GM04504 (cell line): ENCODE measurements at regions not wholly inside any gene's neighbourhood (a gene's known extent, or its start where the extent isn't known, plus 50 kb on each side); places are given as distances from the start of the nearest gene placed in this dataset.

Experiments
- DNase-seq: peaks from one replicate; pipeline ENCODE4 v3.0.0-alpha.2; 2012; ENCODE audit warnings: low read depth

DNA sequence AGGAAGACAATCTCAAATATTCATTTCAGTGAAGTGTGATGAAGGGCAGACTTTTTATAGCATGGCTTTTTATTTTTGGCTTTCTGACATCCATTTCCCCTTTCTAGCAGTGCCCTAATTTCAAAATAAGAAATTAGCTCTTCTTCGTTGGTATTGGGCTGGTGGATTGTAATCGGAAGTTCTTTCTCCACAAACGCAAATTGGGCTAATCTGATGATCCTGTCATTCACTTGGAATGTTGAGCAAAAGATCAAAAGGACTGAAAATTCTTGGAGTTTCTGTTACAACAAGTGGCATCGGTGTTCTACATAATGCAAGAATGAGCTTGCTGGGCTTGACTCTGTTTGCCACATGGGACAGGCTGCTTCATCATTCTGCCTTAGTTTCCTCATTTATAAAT lies 1182.8 kb downstream of the FLRT2 start:
- DNase-seq = no peak

DNA sequence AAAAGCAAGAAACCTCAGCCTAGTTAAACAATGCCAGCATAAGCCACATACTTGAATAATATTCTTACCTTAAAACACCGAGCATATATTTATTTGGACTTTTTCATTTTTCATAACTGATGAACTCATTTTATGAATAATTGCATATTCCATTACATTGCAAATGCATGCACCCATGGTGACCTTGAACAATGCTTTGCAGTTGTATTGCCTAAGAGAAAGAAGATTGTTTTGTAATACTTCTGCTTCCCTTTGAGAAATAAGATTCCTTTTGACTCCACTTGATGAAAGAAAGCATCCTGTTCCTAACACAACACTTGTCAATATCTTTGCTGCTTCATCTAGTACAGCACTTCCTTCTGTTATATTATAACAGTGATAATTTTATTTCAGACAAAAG lies 1182.2 kb downstream of the FLRT2 start:
- DNase-seq = no peak

DNA sequence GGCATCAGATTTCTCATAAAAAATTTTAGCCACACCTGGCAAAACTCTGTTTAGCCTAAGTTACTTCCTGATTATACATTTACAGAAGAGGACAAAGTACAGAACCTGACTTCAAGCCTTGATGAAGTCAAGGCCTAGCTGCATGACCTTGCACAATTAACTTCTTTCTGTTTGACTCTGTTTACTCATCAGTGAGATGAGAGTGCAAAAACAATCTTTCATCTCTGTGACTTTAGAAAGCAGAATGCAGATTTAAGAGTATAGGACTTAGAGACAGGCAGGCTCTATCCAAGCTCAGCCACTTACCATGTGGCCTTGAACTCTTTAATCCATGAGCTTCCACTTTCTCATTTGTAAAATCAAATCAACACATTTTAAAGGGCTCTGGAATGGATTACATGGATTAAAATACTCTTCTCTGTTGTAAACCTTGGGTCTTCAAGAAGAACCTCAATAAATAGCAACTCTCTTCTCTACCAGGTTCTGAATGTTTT lies 1178.9 kb downstream of the FLRT2 start:
- DNase-seq = no peak

DNA sequence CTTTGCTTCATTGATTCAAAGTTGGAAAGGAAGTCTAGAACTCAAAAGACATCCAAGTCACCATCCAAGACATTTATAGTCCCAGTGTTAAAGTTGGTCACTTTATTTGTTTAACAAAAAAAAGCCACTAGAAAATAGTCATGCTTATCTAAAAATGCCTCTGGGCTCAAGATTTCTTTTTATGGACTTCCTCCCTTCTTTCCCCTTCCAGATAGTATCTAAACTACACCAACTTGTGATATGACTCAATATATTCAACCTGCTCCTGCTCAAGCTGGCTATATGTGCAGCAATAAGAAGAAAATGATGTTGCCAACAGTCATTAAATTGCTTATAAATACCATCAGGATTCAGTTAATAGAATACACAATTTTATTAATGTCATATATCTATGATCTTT lies 1177.1 kb downstream of the FLRT2 start:
- DNase-seq = no peak

DNA sequence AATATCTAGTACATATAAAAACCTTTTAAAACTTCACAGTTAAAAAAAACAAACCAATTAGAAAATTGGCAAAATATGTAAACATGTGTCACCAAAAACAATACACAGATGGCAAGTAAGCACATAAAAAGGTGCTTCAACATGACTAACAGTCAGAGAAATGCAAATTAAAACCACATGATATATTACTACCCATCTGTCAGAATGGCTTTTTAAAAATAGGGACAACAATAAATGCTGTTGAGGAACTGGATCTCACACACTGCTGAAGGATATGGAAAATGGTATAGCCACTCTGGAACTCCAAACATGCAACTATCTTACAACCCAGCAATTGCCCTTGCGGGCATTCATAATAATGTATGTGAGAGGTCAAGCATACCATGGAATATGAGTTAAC lies 1153.6 kb downstream of the FLRT2 start:
- DNase-seq = peak; percentile 14

DNA sequence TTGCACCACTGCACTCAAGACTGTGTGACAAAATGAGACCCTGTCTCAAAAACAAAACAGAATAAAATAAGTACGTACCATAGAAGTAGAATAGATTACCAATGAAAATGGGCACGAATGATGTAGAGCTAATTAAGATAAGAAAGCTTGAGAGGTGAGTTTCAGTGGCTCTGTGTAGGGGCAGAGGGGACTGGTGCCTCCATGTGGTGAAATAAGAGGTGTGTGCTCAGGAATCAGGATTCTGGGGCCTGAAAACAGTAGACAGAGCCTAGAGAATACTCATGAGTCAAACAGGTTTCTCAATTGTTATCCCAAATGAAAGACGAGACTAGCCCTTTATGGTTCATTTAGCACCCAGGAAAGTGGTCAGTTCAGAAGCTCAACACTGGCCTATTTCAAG lies 1145.1 kb downstream of the FLRT2 start:
- no peak for DNase-seq

DNA sequence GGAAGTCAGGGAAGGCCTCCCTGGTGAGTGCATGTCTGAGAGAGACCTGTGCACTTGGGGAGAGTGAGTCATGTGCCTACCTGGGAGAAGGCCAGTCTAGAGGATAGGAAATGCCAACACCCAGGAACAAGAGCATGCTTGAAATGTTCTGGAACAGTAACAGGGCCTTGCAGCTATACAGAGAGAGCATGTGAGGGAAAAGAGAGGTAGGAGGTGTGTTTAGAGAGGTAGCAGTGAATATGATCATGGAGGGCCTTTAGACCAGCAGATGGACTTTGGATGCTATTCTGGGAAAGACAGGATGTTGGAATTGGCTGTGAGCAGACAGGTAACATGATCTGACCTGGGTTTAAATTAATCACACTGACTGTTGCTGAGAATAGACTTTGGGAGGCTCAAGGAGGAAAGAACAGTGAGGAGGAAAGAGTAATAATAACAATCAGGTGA lies 1143.6 kb downstream of the FLRT2 start:
- no peak for DNase-seq

DNA sequence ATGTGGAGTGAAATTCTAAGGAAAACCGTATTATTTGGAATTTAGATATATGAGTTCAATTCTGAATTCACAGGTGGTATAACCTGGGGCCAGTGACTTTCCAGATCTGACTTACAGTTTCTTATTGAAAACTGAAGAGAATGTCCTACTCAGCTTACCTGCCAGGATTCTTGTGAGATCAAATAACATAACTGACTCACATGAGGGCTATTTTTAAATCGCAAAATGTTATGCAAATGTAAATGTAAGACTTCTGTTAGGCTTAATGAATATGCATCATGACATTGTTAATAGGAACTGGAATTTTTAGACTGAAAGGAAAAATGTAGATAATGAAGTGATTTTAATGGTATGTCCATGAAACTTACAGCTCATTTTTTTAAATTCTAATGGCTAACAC lies 1142.1 kb downstream of the FLRT2 start:
- DNase-seq = no peak

DNA sequence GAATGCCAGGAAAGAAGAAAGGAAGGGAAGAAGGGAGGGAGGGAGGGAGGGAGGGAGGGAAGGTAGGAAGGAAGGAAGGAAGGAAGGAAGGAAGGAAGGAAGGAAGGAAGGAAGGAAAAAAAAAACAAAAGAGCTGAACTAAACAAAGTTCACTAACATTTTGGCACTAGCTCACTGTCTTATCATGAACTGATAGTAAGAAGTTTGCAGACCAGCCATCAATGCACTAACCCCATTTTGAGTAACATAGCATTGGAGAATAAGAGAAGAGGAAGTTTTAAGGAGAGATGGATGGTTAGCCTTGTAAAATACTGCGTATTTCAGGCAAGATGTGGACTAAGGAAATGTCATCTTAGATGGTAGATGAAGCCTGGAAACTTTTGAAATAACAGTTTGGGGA lies 1136.0 kb downstream of the FLRT2 start:
- DNase-seq = no peak

DNA sequence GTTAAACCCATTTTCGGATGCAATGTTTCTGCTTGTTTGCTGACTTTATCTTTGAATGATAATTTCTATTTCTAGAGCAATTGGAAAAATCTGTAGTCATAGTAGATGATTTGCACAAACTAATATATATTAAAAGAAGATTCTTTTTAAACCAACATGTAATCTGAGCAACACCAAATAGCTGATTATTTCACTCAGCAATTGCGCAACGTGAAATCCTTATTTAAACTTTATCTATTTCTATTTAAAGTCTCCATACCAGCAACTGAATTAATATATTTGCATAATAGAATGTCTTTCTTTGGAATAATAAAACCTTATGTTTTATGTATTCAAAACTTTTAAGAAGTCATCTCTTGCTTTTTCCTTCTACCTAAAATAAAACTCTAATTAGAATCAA lies 1132.4 kb downstream of the FLRT2 start:
- no peak for DNase-seq

DNA sequence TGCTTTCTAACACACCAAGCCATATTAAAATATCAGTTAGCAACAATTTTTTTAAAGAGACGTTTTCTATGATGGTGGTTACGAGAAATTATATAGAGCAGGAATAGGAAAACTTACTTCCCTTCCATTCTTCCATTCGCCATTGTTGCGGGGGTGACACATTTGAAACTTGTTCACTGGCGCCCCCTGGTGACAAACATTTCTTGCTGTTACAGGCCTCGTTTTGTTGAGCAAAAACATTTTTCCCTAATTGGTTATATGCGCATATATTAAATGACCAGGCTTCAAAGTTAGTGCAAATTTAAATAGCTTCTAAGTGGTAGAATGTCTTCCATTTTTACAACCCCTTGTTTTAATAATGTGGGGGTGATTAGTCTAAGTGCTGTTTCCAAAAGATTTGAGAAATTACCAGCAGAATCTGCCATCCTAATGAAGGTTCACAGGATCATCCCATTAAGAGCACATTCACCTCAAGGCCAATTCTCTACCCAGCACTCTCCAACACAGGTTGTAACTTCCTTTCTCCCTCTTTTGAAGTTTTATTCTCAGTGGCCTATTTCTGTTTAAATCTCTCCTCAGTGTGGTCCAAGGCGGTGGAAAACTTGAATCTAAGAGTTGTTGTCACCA lies 1124.7 kb downstream of the FLRT2 start:
- no peak for DNase-seq

DNA sequence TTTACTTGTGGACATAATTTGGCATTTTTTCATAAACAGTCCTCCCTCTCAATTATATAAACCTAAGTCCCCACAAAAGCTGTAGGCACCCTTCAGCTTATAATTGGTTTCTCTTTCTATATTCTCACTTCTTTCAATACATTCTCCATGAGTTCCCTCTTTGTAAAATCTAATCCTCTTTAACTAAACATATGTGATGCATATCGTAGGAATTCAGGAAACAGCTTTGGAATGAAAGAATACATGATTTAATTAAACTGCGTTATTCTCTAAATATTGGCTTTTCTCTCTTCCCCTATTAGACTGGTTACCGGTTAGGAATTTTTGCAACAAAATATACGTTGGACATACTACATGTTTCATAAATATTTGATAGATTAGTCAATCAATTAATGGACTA lies 1122.6 kb downstream of the FLRT2 start:
- DNase-seq = no peak

DNA sequence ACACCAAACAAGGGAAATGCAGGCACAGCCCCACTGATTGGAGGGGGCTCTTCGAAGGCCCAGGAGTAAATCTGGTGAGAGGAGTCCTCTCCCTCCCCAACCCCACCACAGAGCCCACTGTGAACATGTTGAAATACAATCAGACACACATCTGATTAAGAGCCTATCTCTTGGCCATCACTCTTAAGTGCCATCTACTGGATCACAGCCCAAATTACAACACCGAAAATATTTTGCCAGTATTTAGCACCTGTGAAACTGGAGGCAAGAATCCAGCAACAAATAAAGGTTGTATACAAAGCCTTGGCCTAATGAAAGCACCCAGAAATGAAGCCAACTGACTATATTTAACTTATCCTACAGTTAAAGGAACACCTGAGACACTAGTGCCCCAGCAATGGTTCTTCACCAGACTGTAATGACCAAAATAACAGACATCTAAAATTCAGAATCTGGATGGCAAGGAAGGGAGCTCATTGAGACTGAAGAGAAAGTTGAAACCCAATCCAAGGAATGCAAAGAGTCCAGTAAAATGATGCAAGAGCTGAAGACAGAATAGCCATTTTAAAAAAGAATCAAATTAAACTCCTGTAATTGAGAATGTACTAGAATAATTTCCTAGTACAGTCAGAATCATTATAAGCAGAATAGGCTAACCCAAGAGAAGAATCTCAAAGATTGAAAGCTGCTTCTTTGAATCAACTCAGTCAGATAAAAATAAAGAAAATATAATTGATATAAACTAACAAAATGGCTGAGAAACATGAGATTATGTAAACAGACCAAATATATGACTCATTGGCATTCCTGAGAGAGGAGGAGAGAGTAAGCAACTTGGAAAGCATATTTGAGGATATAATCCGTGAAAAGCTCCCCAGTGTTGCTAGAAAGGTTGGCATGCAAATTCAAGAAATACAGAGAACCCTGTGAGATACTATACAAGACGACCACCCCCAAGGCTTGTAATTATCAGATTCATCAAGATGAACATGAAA lies 1117.0 kb downstream of the FLRT2 start:
- DNase-seq = no peak

DNA sequence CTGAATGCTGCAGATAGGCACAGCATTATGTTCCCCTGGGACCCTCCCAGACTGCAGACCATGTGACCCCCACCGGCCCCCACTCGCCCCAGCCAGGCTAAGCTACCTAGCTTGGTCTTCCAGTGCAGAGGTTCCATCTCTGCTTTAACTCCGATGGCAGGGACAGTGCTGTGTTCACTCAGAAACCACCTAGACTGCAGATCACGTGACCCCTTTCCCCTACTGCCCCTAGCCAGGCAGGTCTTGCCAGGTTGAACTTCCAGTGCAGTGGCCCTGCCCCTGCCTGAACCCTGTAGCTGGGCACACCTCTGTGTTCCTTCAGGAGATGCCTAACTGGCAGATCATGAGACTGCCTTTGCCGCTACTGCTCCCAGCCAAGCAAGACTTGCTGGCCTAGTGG lies 1116.2 kb downstream of the FLRT2 start:
- no peak for DNase-seq

DNA sequence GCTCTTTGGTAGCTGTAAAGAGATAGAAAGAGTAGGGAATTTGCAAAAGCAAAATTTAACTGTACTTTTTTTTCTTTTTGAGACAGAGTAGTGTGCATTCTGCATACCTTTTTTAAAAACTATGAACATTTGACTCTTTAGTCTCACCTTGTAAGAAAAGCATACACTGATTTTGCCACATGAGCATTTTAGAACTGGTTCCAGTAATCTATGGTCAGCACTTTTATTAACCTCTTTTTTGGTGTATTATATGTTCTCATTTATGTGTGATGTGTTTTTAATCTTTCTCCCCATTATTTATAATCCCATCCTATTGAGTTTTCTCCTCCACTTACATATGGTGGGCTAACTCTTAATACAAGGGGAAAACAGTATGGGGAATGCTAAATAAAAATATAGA lies 1111.4 kb downstream of the FLRT2 start:
- DNase-seq = no peak

DNA sequence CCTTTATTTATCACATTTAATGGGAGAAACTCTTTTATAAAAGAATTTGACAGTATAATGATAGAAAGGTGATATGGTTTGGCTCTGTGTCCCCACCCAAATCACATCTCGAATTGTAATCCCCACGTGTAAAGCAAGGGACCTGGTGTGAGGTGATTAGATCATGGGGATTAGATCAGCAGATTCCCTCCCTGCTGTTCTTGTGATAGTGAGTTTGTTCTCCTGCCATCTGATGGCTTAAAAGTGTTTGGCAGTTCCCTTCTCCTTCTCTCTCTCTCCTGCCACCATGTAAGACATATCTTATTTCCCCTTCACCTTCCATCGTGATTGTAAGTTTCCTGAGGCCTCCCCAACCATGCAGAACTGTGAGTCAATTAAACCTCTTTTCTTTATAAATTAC lies 1110.3 kb downstream of the FLRT2 start:
- no peak for DNase-seq

DNA sequence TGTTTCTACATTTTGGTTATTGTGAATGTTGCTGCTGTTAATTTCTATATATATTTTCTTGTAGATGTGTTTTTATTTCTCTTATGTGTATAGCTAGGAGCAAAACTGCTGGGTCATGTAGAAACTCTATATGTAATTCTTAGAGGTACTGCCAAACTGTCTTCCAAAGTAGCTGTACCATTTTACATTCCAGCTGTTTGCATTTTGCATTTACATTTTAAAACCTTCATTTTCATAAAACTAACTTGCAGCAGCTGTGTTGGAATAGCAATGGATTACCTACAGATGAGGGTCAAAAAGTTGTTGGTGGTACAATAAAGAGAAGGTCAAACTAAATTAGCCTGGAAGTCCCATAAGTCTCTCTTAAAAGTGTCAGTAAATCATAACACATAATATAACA lies 1109.7 kb downstream of the FLRT2 start:
- no peak for DNase-seq

DNA sequence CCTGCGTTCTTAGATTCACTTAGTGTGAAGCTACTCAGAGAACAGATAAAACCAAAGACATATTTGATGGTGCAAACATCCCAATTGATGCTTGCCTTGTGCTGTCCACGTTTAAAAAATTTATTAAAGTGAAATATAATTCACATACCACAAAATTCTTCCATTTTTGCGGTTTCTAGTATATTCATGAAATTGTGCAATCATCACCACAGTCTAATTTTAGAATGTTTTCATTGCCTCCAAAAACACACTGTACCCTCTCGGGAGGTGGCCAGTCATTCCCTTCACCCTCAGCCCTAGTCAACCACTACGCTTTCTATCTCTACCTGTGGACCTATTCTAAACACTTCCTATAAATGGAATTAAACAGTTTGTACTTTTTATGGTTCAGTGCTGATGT lies 1109.2 kb downstream of the FLRT2 start:
- DNase-seq = no peak

DNA sequence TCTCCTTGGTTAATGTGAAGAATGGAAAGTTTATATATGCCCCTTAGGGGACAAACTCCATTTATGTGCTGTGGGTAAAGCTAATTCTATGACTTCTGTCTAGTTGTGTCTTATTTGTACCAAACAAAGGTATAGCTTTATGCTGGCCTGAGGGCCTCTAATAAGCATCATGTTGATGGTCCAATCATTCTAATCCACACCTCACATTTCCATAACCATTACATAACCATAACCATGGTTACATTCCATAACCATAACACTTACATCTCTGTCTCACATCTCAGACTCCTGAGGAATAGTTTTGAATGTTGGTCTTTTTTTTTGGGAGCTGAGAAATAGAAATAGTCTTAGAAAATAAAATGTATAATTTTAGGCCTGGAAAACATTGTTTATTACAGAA lies 1097.1 kb downstream of the FLRT2 start:
- no peak for DNase-seq

DNA sequence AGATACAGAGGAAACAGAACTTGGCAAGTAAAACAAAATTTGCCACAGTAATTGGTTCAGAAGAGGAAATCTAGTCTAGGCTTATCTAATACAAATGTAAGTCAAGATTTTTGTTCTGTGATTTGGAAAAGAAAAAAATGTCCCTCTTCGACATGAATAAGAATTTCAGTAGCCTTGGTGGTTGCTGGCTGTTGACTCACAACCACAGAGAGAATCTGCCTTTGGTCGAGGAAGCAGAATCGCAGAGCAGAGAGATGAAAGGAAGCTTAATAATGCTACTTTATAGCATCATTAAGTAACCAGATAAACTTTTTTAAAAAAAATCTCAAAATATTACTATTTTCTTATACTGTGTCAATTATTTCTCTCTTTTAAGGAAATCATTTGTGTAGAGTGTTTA lies 1096.6 kb downstream of the FLRT2 start:
- DNase-seq = no peak

DNA sequence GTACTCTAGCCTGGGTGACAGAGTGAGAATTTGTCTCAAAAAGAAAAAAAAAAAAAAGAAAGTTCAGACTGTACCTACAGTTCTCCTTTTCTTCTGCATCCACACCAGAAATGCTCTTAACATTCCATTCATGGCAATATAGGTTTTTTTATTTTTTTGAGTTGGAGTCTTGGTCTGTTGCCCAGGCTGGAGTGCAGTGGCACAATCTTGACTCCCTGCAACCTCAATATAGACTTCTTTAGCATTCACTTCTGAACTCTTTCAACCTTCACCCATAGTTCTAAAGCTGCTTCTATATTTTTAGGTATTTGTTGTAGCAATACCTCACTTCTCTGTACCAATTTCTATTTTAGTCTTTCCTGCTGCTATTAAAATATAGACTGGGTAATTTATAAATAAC lies 1095.7 kb downstream of the FLRT2 start:
- no peak for DNase-seq

DNA sequence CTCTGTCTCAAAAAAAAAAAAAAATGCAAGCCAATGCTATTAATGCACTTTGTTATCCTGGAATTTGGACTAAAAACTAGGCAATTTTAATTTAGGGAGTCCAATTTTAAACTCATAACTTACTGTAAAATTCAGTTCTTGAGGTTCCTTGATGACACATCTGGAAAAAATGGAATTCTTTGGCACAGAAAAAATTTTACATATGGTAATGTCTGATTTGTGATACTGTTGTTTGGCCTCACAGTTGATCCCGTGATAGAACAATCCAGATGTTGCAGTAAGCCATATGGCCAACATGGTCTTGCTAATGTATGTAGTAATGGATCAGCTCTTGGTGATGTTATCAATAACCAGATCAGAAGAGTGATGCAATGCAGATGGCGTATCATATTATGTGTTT lies 1089.8 kb downstream of the FLRT2 start:
- no peak for DNase-seq

DNA sequence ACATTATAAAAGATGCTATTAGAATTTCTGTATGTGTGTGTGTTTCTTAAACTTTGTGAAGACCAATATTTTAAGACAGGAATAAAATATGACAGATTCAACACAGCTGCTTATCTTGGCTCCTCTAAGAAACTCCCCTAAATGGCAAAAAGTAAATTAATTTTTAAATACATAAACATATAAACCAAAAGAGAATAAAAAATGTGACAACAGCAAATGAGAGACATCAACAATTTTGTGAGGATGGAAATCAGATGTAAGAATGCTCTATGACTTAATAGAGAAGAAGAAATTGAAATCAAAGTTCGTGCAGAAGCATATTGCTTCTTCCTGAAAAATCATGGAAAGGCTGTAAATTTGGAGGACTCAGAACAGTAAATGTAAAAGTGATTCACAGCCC lies 1083.8 kb downstream of the FLRT2 start:
- no peak for DNase-seq
